ENCODE measurements at regions not wholly inside any gene's neighbourhood (a gene's known extent, or its start where the extent isn't known, plus 50 kb on each side); places are given as distances from the start of the nearest gene placed in this dataset.
"Not testable (repeated sequence)": the region's sequence is repeated elsewhere in the genome, so short reads cannot be mapped to it uniquely, and the experiment has no call there.

DNA sequence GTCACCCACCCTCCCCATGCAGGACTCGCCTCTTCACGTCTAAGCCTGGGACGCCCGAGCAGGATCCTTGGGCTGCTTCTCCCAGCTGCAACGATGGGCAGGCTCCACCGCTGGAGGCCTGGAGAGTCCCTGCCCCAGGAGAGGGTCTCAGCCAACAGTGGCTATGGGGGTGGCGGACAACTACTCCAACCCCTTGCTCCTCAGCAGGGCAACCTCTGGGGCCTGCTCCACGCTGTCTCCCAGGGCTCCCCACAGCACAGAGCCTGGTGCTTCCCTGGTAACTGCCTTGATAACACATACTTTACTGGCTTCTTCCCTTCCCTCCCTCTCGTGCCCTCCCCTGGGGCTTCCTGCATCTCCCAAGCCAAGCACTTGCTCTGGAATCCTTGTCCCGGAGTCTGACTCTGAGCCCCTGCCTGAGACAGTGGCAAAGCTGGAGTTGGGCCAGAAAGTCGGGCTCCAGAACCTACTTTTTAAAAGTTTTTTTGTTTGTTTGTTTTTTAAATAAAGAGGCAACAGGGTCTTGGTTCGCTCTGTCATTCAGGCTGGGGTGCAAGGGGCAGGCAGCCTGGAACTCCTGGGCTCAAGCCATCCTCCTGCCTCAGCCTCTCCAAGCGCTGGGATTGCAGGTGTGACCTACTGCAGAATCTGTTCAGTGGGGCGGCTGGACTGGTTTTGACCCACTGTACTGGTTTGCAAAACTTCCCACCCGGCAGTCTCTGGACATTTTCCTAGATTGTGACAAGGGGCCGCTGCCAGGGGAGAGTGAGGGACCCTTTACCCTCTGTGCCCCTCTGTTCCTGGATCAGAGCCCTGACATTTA, 99.4 kb downstream of the TNFRSF13B start:
- H2BK12ac ChIP-seq (ENCODE audit: low read length) = peak overlapping the region; percentile 30
- no peaks in the 10 kb centered on the region for H3K36me3 ChIP-seq (replicated peaks in 1 of 2; ENCODE audit: control insufficient read depth in 2 of 2, insufficient read depth in 2 of 2, low read length in 2 of 2)
- H3K27me3 ChIP-seq (ENCODE audit: control insufficient read depth in 3 of 3, insufficient read depth in 3 of 3, low read depth in 1 of 3, low read length in 3 of 3) = no peaks in the 10 kb centered on the region
- H3K79me1 ChIP-seq (ENCODE audit: low read depth, low read length) = peaks cover 1% of the 10 kb centered on the region
- H3K27ac ChIP-seq (replicated peaks; ENCODE audit: low read length) = no peak overlapping the region
- H3K9me3 ChIP-seq (replicated peaks in 1 of 2; ENCODE audit: control insufficient read depth in 2 of 2, insufficient read depth in 1 of 2, low read depth in 1 of 2, low read length in 2 of 2) = peaks cover 0 to 2% of the 10 kb centered on the region in 2 donors
- no peak overlapping the region for H3K9ac ChIP-seq (ENCODE audit: low read depth, low read length, poor library complexity)
- no CpG with 5 or more reads among the region's 16 CpGs for WGBS, 2 donors (ENCODE audit: extremely low coverage in 2 of 2, insufficient read length in 2 of 2, insufficient replicate concordance in 1 of 2)
- no peak overlapping the region for H3K18ac ChIP-seq (ENCODE audit: low read length)
- H2BK5ac ChIP-seq (ENCODE audit: low read length) = no peak overlapping the region
- no peak overlapping the region for H3K4me3 ChIP-seq (ENCODE audit: low read length in 2 of 2)
- H3K4me2 ChIP-seq (ENCODE audit: insufficient read depth, low read length, poor library complexity, severe bottlenecking) = no peak overlapping the region
- no peaks in the 10 kb centered on the region for H3K4me1 ChIP-seq (ENCODE audit: control insufficient read depth in 2 of 2, insufficient read depth in 1 of 2, low read depth in 1 of 2, low read length in 2 of 2)
- H2BK120ac ChIP-seq (ENCODE audit: low read depth, low read length) = no peak overlapping the region
- peak overlapping the region; percentile 79 for H4K91ac ChIP-seq (ENCODE audit: low read depth, low read length, poor library complexity)
- H4K8ac ChIP-seq (ENCODE audit: low read depth, low read length) = no peak overlapping the region
- no peak for DNase-seq (ENCODE audit: low spot score)
- H3K4ac ChIP-seq (ENCODE audit: low read length) = no peak overlapping the region
- no peak overlapping the region for H3K23ac ChIP-seq (ENCODE audit: low read depth, low read length, poor library complexity)
- no peak overlapping the region for H3K14ac ChIP-seq (ENCODE audit: low read length)
- peak overlapping the region; percentile 81 for H2AK5ac ChIP-seq (ENCODE audit: low read depth, low read length)
- peak overlapping the region; percentile 49 for H2AFZ ChIP-seq (ENCODE audit: low read length)
- H2BK15ac ChIP-seq (ENCODE audit: low read length) = no peak overlapping the region

DNA sequence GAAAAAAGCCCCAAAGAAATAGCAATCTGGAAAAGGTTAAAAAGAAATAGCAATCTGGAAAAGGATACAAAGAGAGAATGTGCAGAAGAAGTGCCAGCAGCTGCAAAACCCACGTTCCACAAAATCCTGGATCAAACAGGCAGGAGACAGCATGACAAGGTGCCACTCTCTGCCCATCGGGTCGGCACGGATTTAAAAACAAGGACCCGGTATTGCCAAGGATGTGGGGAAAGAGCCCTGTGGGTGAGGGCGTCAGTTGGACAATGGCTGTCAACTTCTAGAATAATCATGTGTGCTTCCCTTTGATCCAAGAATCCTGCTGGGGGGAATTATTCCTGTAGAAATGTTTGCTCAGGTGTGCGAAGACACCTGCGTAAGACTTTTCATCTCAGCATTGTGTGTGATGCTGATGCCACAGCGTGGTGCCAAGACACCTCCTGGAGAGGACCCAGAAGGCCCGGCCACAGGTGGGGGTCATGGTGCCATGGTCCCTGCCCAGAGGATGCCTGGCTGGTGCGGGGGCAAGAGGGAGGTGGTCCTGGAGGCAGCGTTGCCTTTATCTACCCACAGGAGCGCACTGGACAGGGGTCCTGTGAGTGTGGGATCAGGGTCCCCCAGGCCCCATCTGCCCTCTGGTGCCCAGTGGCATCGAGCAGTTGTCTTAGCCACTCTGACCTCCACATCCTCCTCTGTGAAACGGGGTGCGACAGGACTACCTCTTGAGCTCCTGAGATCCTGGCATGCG, 100.3 kb downstream of the TNFRSF13B start:
- H4K91ac ChIP-seq (ENCODE audit: low read depth, low read length, poor library complexity) = peak overlapping the region; percentile 79
- H3K4ac ChIP-seq (ENCODE audit: low read length); H2AFZ ChIP-seq (ENCODE audit: low read length); H3K36me3 ChIP-seq (replicated peaks in 1 of 2; ENCODE audit: control insufficient read depth in 2 of 2, insufficient read depth in 2 of 2, low read length in 2 of 2); H3K9ac ChIP-seq (ENCODE audit: low read depth, low read length, poor library complexity); H3K4me2 ChIP-seq (ENCODE audit: insufficient read depth, low read length, poor library complexity, severe bottlenecking); H3K4me1 ChIP-seq (ENCODE audit: control insufficient read depth in 2 of 2, insufficient read depth in 1 of 2, low read depth in 1 of 2, low read length in 2 of 2); H3K14ac ChIP-seq (ENCODE audit: low read length); H3K27me3 ChIP-seq (ENCODE audit: control insufficient read depth in 3 of 3, insufficient read depth in 3 of 3, low read depth in 1 of 3, low read length in 3 of 3); DNase-seq (ENCODE audit: low spot score); H2BK5ac ChIP-seq (ENCODE audit: low read length); H3K27ac ChIP-seq (replicated peaks; ENCODE audit: low read length); H2BK12ac ChIP-seq (ENCODE audit: low read length); H4K8ac ChIP-seq (ENCODE audit: low read depth, low read length); H3K23ac ChIP-seq (ENCODE audit: low read depth, low read length, poor library complexity); H3K9me3 ChIP-seq (replicated peaks in 1 of 2; ENCODE audit: control insufficient read depth in 2 of 2, insufficient read depth in 1 of 2, low read depth in 1 of 2, low read length in 2 of 2); H3K4me3 ChIP-seq (ENCODE audit: low read length in 2 of 2); H2AK5ac ChIP-seq (ENCODE audit: low read depth, low read length); H2BK15ac ChIP-seq (ENCODE audit: low read length); H3K79me1 ChIP-seq (ENCODE audit: low read depth, low read length); H2BK120ac ChIP-seq (ENCODE audit: low read depth, low read length): not testable (repeated sequence)
- WGBS, 2 donors (ENCODE audit: extremely low coverage in 2 of 2, insufficient read length in 2 of 2, insufficient replicate concordance in 1 of 2) = no CpG with 5 or more reads among the region's 17 CpGs
- peak overlapping the region; percentile 38 for H3K18ac ChIP-seq (ENCODE audit: low read length)

DNA sequence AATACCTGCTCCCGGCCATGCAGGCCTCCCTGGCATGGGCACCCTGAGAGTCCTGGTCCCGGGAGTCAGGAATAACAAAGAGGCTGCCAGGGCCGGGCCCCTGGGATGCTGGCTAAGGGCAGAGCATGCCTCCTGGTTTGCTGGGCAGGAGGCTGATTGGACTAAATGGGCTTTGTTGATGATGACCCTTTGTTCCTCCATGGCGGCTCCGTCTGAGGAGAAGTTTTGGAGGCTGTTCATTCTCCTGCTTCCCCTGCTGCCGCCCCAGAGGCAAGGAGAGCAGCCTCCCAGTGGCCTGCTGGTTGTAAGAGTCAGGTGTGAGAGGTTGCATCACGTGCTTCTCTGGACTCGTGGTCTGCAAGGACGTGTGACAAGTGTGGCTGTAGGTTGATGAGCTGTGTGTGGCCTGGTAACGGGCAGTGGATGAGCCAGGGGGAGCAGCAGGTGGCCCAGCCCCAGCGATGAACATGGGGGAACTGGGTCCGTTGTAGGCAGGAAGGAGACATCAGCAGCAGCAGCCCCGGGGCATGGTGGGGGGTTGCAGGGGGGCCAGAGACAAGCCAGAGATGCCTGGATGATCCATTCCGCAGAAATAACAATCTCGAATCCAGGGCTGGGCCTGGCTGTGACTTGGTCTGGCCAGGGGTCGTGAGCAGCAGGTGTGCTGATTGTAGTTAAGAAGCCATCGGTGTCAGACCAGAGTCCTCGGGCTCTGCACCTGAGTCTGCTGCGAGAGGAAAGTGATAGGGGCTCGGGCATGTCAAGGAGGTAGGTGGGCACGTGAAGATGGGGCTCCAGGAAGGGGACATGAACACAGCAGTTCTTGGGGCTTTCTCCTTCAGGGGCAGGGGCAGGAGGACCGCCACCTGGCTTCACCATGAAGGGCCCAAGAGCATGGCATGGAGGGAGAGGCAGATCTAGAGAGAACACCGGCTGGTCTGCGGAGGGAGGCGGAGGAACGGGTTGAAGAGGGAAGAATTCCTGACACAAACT, 101.4 kb downstream of the TNFRSF13B start:
- no peak overlapping the region for H3K4ac ChIP-seq (ENCODE audit: low read length)
- no peak overlapping the region for H4K8ac ChIP-seq (ENCODE audit: low read depth, low read length)
- H2BK15ac ChIP-seq (ENCODE audit: low read length) = no peak overlapping the region
- no peak overlapping the region for H3K9ac ChIP-seq (ENCODE audit: low read depth, low read length, poor library complexity)
- no peaks in the 10 kb centered on the region for H3K36me3 ChIP-seq (replicated peaks in 1 of 2; ENCODE audit: control insufficient read depth in 2 of 2, insufficient read depth in 2 of 2, low read length in 2 of 2)
- no peak overlapping the region for H3K4me2 ChIP-seq (ENCODE audit: insufficient read depth, low read length, poor library complexity, severe bottlenecking)
- no peak overlapping the region for H2BK5ac ChIP-seq (ENCODE audit: low read length)
- peak overlapping the region; percentile 56 for H2AK5ac ChIP-seq (ENCODE audit: low read depth, low read length)
- H3K27ac ChIP-seq (replicated peaks; ENCODE audit: low read length) = no peak overlapping the region
- H3K4me1 ChIP-seq (ENCODE audit: control insufficient read depth in 2 of 2, insufficient read depth in 1 of 2, low read depth in 1 of 2, low read length in 2 of 2) = no peaks in the 10 kb centered on the region
- H4K91ac ChIP-seq (ENCODE audit: low read depth, low read length, poor library complexity) = no peak overlapping the region
- H2AFZ ChIP-seq (ENCODE audit: low read length) = no peak overlapping the region
- no peak overlapping the region for H3K4me3 ChIP-seq (ENCODE audit: low read length in 2 of 2)
- peak overlapping the region; percentile 63 for H3K14ac ChIP-seq (ENCODE audit: low read length)
- no peaks in the 10 kb centered on the region for H3K9me3 ChIP-seq (replicated peaks in 1 of 2; ENCODE audit: control insufficient read depth in 2 of 2, insufficient read depth in 1 of 2, low read depth in 1 of 2, low read length in 2 of 2)
- no peak overlapping the region for H2BK120ac ChIP-seq (ENCODE audit: low read depth, low read length)
- H3K27me3 ChIP-seq (ENCODE audit: control insufficient read depth in 3 of 3, insufficient read depth in 3 of 3, low read depth in 1 of 3, low read length in 3 of 3) = no peaks in the 10 kb centered on the region
- no peak for DNase-seq (ENCODE audit: low spot score)
- H3K79me1 ChIP-seq (ENCODE audit: low read depth, low read length) = peaks cover 1% of the 10 kb centered on the region
- WGBS, 2 donors (ENCODE audit: extremely low coverage in 2 of 2, insufficient read length in 2 of 2, insufficient replicate concordance in 1 of 2) = no CpG with 5 or more reads among the region's 26 CpGs
- H3K23ac ChIP-seq (ENCODE audit: low read depth, low read length, poor library complexity) = no peak overlapping the region
- no peak overlapping the region for H2BK12ac ChIP-seq (ENCODE audit: low read length)
- peak overlapping the region; percentile 27 for H3K18ac ChIP-seq (ENCODE audit: low read length)
